ENCODE measurements at regions not wholly inside any gene's neighbourhood (a gene's known extent, or its start where the extent isn't known, plus 50 kb on each side); places are given as distances from the start of the nearest gene placed in this dataset.

DNA sequence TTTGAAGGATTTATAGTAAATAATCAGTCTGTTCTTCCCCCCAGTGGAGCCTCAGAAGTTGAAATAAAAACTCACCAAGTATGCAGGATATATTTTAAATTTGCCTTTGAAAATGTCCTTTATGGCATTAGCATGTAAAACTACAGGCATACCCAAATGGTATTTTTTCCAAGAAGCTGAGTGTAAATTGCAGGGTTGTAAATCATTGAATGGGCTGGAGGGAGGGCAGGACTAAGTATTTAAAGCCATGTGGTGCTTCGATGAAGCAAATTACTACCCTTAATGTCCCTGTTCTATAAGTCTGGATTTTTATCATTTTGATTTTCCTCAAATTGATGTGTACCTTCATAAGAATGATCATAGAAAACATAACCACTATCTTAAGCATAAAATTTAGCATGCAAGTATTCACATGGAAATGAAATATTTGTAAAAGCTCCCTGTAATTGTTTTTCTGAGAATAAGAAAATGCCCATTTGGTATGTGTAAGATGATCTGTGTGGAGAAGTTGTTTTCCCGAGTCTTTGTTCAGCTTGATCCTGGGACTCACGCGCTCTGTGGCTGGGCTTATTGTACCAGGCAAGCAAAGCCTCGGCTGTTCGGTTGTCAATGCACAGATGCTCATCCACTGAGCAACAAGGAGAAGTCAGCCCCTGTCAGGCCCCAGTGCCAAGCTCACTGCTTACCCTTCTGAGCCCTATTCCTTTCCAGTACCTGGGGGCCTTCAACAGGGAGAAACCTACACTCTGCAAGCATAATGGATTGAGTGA, 66.7 kb downstream of the CD164 start:
- peaks cover 0 to 7% of the 10 kb centered on the region in 2 donors for H3K9me3 Mint-ChIP-seq
- no peak overlapping the region for H3K4me3 Mint-ChIP-seq
- no peaks in the 10 kb centered on the region for H3K27me3 Mint-ChIP-seq (ENCODE audit: low read depth)
- no peak for ATAC-seq (replicated peaks in 1 of 2)
- no peak for DNase-seq
- H3K4me1 Mint-ChIP-seq (ENCODE audit: low read depth), result peaks cover 5% of the 10 kb centered on the region
- H3K27ac Mint-ChIP-seq, result no peak overlapping the region
- no peaks in the 10 kb centered on the region for H3K36me3 Mint-ChIP-seq (ENCODE audit: insufficient read depth in 2 of 2)

DNA sequence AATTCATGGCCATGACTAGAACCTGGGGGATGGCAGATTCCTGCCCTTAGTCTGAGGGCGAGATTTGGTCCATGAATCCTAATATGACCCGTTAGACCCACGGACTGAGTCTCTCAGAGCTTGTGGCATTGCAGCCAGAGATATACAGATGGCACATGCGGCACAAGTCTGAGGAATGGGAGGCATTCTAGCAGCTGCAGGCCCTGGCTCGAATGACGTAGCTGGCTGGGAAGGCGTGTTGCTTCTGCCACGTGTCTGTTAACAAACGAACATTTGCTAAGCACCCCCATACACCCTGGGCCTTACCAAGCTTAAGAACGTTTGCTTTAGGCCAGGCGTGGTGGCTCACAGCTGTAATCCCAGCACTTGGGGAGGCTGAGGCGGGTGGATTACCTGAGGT, 68.0 kb downstream of the CD164 start:
- Mint-ChIP-seq H3K27me3 (ENCODE audit: low read depth) (no peaks in the 10 kb centered on the region), H3K9me3 (peaks cover 0 to 7% of the 10 kb centered on the region in 2 donors), H3K27ac (no peak overlapping the region), H3K4me3 (no peak overlapping the region), H3K36me3 (ENCODE audit: insufficient read depth in 2 of 2) (no peaks in the 10 kb centered on the region), H3K4me1 (ENCODE audit: low read depth) (peaks cover 5% of the 10 kb centered on the region)
- ATAC-seq (replicated peaks in 1 of 2), result no peak
- no peak for DNase-seq

DNA sequence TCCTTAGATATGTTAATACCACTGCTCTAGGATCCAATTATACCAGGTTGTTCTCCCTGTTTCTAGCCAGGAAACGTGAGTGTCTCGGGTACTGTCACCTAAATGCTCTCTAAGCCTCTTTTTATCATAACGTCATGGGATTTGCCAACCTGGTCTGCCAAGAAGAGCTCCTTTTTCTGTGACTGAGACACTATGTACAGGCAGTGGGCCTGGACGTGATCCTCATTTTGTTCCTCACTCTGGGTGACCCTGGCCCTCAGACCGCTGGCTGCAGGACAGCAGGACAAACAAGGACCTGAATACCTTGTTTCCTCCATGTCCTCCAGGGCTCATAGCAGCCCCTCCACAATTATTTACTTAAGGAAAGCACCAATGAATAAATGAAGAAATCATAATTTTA, 69.1 kb downstream of the CD164 start:
- peaks cover 0 to 7% of the 10 kb centered on the region in 2 donors for H3K9me3 Mint-ChIP-seq
- DNase-seq (no peak), ATAC-seq (replicated peaks in 1 of 2) (no peak)
- H3K4me3 Mint-ChIP-seq, result no peak overlapping the region
- no peak overlapping the region for H3K27ac Mint-ChIP-seq
- no peaks in the 10 kb centered on the region for H3K27me3 Mint-ChIP-seq (ENCODE audit: low read depth)
- H3K4me1 Mint-ChIP-seq (ENCODE audit: low read depth), result peaks cover 2% of the 10 kb centered on the region
- H3K36me3 Mint-ChIP-seq (ENCODE audit: insufficient read depth in 2 of 2), result no peaks in the 10 kb centered on the region

DNA sequence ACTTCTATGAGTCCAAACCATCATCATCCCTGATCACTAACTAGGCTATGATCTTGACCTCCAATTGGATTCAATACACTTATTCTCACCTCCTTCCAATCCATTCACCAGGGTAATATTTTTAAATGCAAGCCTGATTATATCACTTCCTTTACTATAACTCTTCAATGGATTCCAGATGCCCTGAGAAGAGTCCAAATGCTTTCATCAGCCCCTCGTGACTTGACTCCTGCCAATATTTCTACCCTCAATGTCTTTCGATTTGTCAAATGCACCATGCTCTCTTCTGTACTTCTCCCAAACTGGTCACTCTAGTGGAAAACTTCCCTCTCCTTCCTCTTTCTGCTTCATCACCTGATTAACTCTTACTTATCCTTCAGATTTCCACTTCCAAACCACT, 70.8 kb downstream of the CD164 start:
- Mint-ChIP-seq H3K27me3 (ENCODE audit: low read depth) (no peaks in the 10 kb centered on the region), H3K4me1 (ENCODE audit: low read depth) (peaks cover 19% of the 10 kb centered on the region)

DNA sequence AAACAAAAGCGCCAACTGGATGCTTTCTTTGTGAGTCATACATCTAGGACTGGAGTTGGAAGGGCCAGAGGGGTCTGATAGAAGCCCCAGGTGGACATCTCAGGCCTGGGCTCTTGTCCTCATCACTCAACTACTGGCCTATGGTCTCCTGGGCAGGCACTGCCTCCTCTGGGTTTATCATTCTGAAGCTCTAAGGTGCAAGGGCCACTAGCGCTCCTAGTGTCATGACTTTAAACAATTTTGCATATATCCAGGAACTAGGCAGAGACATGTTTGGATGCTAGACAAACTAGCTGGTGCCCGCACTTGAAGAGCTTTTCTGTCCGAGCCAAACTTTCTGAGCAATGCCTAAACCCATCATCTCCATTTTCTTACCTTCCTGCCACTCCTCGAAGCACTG, 72.3 kb downstream of the CD164 start:
- ATAC-seq (replicated peaks in 1 of 2), result no peak
- peaks cover 30% of the 10 kb centered on the region for H3K4me1 Mint-ChIP-seq (ENCODE audit: low read depth)

More for the DNA sequence above, 70.8 kb downstream of the CD164 start:
- Mint-ChIP-seq H3K27ac (no peak overlapping the region), H3K4me3 (no peak overlapping the region), H3K36me3 (ENCODE audit: insufficient read depth in 2 of 2) (no peaks in the 10 kb centered on the region), H3K9me3 (peaks cover 0 to 7% of the 10 kb centered on the region in 2 donors)
- no peak for DNase-seq
- ATAC-seq (replicated peaks in 1 of 2), result no peak

DNA sequence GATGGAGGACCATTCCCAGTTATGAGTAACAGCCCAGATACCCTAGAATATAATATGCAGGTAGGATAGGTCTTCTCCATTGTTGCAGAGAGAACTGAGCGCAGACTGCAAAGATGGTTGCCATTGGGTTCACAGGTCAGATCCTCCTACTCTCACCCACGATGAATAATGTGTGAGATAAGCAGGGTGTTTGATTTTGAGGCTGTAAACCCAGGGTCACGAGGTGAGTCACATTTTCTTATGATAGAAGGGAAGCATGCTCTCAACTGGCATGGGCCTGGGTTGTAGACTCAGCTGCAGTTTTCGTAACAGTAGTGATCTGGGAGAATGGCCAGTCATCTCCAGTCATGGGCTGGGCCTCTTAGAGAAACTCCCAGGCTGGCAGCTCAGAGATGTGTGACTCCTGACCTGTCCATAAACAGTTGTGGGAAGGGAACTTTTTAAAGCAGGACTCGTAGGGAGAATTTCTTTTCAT, 74.2 kb downstream of the CD164 start:
- Mint-ChIP-seq H3K4me3 (peak overlapping the region in 1 of 2 donors; percentile 9), H3K27me3 (ENCODE audit: low read depth) (no peaks in the 10 kb centered on the region), H3K27ac (no peak overlapping the region), H3K36me3 (ENCODE audit: insufficient read depth in 2 of 2) (no peaks in the 10 kb centered on the region), H3K9me3 (peaks cover 0 to 7% of the 10 kb centered on the region in 2 donors), H3K4me1 (ENCODE audit: low read depth) (peaks cover 48% of the 10 kb centered on the region)
- DNase-seq (peak; percentile 68 to 69), ATAC-seq (replicated peaks in 1 of 2) (peak; percentile 93)

More for the DNA sequence above, 72.3 kb downstream of the CD164 start:
- H3K36me3 Mint-ChIP-seq (ENCODE audit: insufficient read depth in 2 of 2), result no peaks in the 10 kb centered on the region
- no peak overlapping the region for H3K4me3 Mint-ChIP-seq
- no peak for DNase-seq
- peaks cover 0 to 7% of the 10 kb centered on the region in 2 donors for H3K9me3 Mint-ChIP-seq
- no peaks in the 10 kb centered on the region for H3K27me3 Mint-ChIP-seq (ENCODE audit: low read depth)
- H3K27ac Mint-ChIP-seq, result no peak overlapping the region

DNA sequence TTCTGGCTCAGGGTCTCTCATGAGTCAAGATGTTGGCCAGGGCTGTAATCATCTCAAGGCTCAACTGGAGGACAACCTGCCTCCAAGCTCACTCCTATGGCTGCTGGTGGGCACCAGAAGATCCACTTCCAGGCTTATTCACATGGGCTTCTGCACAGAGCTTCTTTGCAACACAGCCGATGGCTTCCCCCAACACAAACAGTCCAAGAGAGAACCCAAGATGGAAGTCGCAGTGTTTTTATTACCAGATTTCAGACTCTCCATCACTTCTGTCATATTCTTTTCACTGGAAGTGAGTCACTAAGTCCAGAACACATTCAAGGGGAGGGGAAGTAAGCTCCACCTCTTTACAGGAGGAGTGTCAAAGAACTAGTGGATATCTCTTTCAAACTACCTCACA, 75.5 kb downstream of the CD164 start:
- ATAC-seq (replicated peaks in 1 of 2) (peak; percentile 34 to 41), DNase-seq (no peak)
- H3K9me3 Mint-ChIP-seq, result peaks cover 0 to 7% of the 10 kb centered on the region in 2 donors
- no peaks in the 10 kb centered on the region for H3K27me3 Mint-ChIP-seq (ENCODE audit: low read depth)
- peaks cover 48% of the 10 kb centered on the region for H3K4me1 Mint-ChIP-seq (ENCODE audit: low read depth)
- H3K27ac Mint-ChIP-seq, result no peak overlapping the region
- no peaks in the 10 kb centered on the region for H3K36me3 Mint-ChIP-seq (ENCODE audit: insufficient read depth in 2 of 2)
- no peak overlapping the region for H3K4me3 Mint-ChIP-seq

DNA sequence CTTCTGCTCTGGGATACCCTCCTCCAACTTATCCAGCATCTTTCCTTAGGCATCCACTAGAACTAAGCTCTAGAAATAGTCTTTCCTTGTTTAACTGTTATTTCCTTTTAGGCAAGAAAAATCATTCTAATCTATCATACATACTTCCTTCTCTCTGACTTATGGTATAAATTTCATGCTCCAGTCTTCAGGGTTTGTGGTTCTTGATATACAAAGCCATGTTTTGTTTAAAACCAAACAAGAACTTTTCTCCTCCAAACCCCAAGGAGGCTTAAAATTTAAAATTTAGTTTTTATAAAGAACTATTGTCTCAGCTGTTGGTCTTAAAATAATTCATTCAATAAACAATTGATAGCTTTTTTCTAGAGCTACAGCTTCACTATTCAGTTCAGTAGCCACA, 77.2 kb downstream of the CD164 start:
- no peaks in the 10 kb centered on the region for H3K9me3 Mint-ChIP-seq
- H3K27me3 Mint-ChIP-seq (ENCODE audit: low read depth), result peaks cover 10% of the 10 kb centered on the region
- H3K36me3 Mint-ChIP-seq (ENCODE audit: insufficient read depth in 2 of 2), result no peaks in the 10 kb centered on the region
- peak overlapping the region; percentile 24 for H3K27ac Mint-ChIP-seq
- no peak for ATAC-seq (replicated peaks in 1 of 2)
- H3K4me1 Mint-ChIP-seq (ENCODE audit: low read depth), result peaks cover 48% of the 10 kb centered on the region
- H3K4me3 Mint-ChIP-seq, result peak overlapping the region; percentile 23 to 50
- DNase-seq, result no peak

DNA sequence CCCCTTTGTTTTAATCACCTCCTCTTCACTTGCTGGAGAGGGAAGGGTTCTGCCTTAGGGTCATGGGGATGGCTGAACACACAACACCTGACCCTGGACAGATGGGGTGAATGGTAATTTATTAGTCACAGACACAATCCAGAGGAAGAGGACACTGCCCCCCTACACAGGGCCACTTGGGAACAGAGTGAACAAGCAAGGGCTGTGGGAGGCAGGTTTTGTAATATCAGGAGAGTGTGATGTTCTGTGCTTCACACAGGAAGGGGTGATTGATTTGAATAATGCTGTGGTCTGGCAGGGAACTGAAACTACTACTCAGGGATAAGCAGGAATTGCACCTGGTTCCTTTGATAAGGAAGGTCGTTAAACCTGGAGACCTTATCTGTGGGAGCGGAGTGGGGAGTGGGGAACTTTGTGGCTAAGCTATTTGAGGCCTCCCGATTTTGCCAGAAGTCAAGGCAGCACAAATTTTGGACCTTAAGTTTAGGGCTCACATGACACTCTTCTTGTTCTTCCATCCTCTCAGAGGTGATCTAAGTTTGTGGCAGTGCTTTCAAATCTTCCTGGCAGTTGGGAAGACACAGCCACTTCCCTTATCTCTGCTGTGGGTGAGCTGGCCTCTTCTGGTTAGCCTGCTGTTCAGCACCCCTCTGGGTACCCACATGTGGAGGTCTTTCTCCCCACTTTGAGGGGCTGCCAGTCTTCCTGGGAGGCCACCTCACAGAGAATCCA, 77.8 kb downstream of the CD164 start:
- H3K9me3 Mint-ChIP-seq, result no peaks in the 10 kb centered on the region
- peak overlapping the region; percentile 23 to 50 for H3K4me3 Mint-ChIP-seq
- H3K27ac Mint-ChIP-seq, result peak overlapping the region; percentile 24
- peaks cover 48% of the 10 kb centered on the region for H3K4me1 Mint-ChIP-seq (ENCODE audit: low read depth)
- ATAC-seq (replicated peaks in 1 of 2) (peak; percentile 55 to 67), DNase-seq (peak; percentile 22 to 34)
- H3K36me3 Mint-ChIP-seq (ENCODE audit: insufficient read depth in 2 of 2), result no peaks in the 10 kb centered on the region
- H3K27me3 Mint-ChIP-seq (ENCODE audit: low read depth), result peaks cover 10% of the 10 kb centered on the region

DNA sequence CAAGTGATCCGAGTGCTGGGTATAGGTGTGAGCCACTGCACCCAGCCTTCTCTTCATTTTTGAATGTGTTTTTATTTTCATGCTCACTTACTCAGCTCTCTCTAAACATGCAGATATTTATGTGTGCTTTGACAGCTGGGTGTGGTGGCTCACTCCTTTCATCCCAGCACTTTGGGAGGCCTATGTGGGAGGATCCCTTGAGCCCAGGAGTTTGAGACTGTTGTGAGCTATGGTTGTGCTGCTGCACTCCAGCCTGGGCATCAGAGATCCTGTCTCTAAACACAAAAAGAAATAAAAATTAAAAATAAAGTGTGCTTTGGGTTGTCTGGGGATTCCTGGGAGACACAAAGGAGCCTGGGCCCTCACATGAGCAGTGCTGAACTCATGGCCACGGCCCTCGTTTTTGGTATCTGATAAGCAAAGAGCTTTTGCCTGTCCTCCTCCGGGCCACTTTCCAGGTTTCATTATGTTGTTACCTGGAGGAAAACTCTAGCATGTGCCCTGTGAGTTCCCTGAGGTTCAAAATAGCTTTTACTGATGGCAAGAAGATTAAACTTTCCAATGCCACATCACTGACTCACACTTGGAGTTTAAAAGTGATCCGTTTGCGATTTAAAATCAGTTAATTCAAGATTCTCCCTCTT, 78.5 kb downstream of the CD164 start:
- ATAC-seq (replicated peaks in 1 of 2) (no peak), DNase-seq (no peak)
- Mint-ChIP-seq H3K27ac (no peak overlapping the region), H3K4me3 (peak overlapping the region; percentile 3 to 50), H3K9me3 (no peaks in the 10 kb centered on the region), H3K4me1 (ENCODE audit: low read depth) (peaks cover 48% of the 10 kb centered on the region), H3K36me3 (ENCODE audit: insufficient read depth in 2 of 2) (no peaks in the 10 kb centered on the region), H3K27me3 (ENCODE audit: low read depth) (peaks cover 10% of the 10 kb centered on the region)

DNA sequence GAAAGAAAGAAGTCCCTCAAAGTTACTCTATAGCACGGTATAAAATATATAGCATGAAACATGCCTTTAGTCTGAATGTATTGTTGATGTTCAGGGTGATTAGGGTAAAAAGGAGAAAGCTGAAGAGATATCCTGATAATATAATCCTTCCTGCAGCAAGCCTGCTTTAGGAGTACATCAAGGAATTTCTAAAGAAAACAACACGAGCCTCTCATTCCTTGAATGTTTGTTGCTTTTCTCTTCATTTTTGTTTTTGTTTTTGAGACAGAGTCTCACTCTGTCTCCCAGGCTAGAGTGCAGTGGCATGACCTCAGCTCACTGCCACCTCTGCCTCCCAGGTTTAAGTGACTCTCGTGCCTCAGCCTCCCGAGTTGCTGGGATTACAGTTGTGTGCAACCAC, 79.1 kb downstream of the CD164 start:
- Mint-ChIP-seq H3K27me3 (ENCODE audit: low read depth) (peaks cover 10% of the 10 kb centered on the region), H3K4me1 (ENCODE audit: low read depth) (peaks cover 46% of the 10 kb centered on the region), H3K27ac (no peak overlapping the region), H3K36me3 (ENCODE audit: insufficient read depth in 2 of 2) (no peaks in the 10 kb centered on the region), H3K9me3 (no peaks in the 10 kb centered on the region), H3K4me3 (no peak overlapping the region)
- ATAC-seq (replicated peaks in 1 of 2) (no peak), DNase-seq (no peak)

DNA sequence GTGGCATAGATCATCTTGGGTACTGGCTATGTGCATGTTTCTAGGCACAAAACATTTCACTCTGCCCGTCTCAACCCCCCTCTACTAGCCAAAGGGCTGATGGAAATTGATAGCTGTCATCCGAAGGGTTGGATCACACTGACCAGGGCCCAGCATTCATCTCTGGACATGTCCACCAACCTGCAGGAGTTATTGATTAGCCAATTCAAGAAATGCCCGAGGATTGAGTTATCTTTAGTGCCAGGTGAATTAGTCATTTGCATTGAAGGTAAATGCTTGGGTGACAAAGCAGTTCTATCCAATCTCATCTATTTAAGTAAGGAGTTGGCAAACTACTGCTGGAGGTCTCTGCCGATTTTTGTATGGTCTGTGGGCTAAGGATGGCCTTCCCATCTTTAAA, 80.1 kb downstream of the CD164 start:
- H3K4me1 Mint-ChIP-seq (ENCODE audit: low read depth), result peaks cover 36% of the 10 kb centered on the region
- ATAC-seq (replicated peaks in 1 of 2) (no peak), DNase-seq (no peak)
- H3K9me3 Mint-ChIP-seq, result no peaks in the 10 kb centered on the region
- H3K27ac Mint-ChIP-seq, result no peak overlapping the region
- no peaks in the 10 kb centered on the region for H3K36me3 Mint-ChIP-seq (ENCODE audit: insufficient read depth in 2 of 2)
- H3K4me3 Mint-ChIP-seq, result no peak overlapping the region
- H3K27me3 Mint-ChIP-seq (ENCODE audit: low read depth), result peaks cover 10% of the 10 kb centered on the region

DNA sequence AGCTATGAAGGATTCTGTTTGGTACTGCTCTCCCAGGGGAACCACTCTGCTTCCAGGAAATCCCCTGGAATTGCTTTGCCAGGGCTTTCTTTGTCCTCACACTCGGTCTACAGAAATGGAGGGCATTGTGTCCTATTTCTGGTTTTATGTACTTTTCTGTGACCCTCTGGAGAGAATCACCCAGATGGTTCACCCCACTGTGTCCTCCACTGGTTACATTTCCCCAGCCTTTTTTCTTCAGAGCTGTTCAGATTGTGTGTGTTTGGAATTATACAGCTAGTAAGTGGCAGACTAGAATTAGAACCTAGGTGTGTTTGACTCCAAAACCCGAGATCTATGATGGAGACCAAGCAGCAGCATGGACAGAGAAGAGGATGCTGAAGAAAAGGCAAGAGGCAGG, 80.8 kb downstream of the CD164 start:
- ATAC-seq (replicated peaks in 1 of 2) (no peak), DNase-seq (no peak)
- H3K4me1 Mint-ChIP-seq (ENCODE audit: low read depth), result peaks cover 28% of the 10 kb centered on the region
- H3K9me3 Mint-ChIP-seq, result no peaks in the 10 kb centered on the region
- H3K4me3 Mint-ChIP-seq, result no peak overlapping the region
- no peaks in the 10 kb centered on the region for H3K36me3 Mint-ChIP-seq (ENCODE audit: insufficient read depth in 2 of 2)
- peaks cover 18% of the 10 kb centered on the region for H3K27me3 Mint-ChIP-seq (ENCODE audit: low read depth)
- H3K27ac Mint-ChIP-seq, result no peak overlapping the region
